ENCODE measurements at regions not wholly inside any gene's neighbourhood (a gene's known extent, or its start where the extent isn't known, plus 50 kb on each side); places are given as distances from the start of the nearest gene placed in this dataset.

- DNase-seq, result no peak
These were observed 51.7 kb upstream of the RTL1 start for GRCh38 chr14:100955201-100955600.

DNA sequence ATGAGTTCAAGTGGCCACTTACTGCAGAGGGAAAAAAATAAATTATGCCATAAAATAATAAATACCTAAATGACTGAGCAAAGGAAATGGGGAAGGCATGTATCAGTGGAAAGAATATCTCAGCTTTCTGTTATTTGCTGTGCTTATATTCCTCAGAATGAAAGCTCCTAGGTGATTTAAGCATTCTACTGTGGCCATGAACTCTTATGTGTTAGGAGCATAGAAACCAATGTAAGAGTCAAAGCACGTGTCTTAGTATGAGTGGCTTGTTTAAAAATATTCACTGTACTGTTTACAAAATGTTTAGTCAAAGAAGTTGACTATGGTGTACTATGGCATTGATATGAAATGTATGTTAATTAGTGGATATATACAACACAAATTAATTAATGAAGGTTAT is 59.0 kb upstream of the RTL1 start:
- no peak for DNase-seq

GRCh38 chr14:100965296-100965695 is 61.8 kb upstream of the RTL1 start:
- DNase-seq, result no peak

- no peak for DNase-seq
These were observed 63.7 kb upstream of the RTL1 start for GRCh38 chr14:100967178-100967577.

DNA sequence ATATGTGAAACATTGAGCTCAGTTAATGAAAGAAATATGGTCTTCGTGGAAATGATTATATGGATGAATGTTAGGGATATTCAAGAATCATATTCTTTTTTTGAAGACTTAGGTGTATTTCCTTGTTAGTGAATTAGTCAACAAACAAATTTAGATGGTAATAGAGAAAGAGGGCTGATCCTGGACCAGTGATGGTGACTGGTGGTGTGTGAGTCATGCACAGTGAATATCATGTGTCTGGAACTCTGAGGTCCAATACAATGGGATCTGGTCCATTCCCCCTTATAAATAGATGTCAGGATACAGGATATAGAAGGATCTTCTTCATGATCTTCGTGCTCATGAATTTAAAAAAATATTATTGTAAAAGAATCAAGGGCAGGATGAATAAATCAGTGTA is 64.4 kb upstream of the RTL1 start:
- no peak for DNase-seq

GRCh38 chr14:100972118-100972897 is 68.8 kb upstream of the RTL1 start:
- no peak for DNase-seq

DNA sequence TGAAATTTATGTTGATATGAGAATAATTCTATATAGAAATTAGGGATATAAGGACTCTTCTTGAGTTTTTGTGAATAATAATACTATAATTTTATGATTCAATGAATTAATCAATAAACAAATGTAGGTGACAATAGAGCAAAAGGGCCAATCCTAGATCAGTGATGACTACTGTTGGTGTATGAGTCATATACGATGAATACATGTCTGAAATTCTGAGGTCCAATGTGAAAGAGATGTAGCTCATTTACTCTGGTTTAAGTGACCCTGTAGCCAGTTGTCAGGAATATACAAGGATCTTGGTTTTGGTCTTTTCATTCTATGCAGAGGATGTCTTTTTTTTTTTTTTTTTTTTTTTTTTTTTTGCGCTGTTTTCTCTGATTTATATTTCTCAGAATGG is 72.1 kb upstream of the RTL1 start:
- no peak for DNase-seq

- DNase-seq, result no peak
These were observed 75.6 kb upstream of the RTL1 start for GRCh38 chr14:100979079-100979478.

GRCh38 chr14:100979780-100980179 is 76.3 kb upstream of the RTL1 start:
- DNase-seq, result no peak

DNA sequence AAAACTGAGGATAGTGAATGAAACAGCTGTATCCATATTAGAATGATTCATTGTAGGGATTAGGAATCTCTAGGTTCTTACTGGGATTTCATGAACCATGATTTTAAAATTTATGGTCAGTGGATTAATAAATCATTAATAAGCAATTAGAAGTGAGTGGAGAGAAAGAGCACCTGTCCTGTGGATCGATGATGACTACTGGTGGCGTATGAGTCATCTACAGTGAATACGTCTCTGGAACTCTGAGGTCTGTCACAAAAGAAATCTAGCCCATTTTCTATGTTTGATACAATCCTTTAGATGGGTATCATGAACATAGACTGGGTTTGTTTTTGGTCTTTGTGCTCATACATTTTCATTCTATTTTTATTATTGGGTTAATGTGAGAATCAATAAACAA is 77.3 kb upstream of the RTL1 start:
- DNase-seq, result no peak

DNA sequence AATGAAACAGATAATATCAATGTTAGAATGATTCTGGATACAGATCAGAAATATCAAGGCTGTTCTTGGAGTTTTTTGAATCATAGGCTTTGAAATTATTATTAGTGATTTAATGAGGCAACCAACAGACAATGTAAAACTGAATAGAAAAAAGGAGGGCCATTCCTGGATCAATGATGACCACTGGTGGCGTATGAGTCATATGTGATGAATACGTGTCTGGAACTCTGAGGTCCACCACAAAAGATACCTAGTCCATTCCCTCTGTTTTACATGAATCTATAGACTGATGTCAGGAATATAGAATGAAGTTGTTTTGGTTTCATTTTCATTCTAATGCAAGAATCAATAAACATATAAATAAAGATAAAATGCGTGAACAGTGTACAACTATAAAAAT is 78.3 kb upstream of the RTL1 start:
- DNase-seq, result no peak

DNA sequence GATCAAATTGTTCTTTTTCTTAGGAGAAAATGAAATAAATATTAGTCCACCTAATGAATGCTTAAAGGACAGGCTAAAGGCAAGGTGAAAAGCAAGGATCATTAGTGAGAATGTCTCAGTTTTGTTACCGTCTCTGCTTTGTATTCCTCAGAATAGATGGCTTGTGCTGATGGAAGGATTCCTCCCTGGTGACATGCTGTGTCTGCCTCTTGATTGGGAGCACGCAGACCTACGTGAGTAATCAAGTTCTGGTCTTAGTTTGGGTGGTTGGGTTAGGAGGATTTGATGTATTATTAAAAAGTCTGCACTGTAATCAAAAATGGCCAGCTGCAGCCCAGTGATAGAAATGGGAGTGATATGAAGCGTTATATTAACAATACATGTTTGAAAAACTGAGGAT is 78.8 kb upstream of the RTL1 start:
- DNase-seq, result no peak

- DNase-seq, result no peak
These were observed 79.2 kb upstream of the RTL1 start for GRCh38 chr14:100982762-100983161.

GRCh38 chr14:100983710-100984109 is 80.2 kb upstream of the RTL1 start:
- no peak for DNase-seq

- no peak for DNase-seq
These were observed 84.5 kb upstream of the RTL1 start for GRCh38 chr14:100988011-100988410.

GRCh38 chr14:100988411-100988900 is 84.9 kb upstream of the RTL1 start:
- DNase-seq, result no peak

DNA sequence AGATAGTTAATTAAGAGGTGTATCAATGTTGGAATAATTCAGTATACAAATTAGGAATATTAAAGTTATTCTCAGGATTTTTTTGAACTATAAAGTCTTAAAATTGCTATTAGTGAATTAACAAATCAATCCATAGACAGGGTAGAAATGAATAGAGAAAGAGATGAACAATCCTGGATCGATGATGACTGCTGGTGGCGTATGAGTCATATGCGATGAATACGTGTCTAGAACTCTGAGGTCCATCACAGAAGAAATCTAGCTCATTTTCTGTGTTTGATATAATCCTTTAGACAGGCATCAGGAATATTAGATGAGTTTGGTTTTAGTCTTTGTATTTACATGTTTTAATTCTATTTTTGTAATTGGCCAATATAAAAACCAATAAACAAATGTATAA is 85.4 kb upstream of the RTL1 start:
- DNase-seq, result no peak

DNA sequence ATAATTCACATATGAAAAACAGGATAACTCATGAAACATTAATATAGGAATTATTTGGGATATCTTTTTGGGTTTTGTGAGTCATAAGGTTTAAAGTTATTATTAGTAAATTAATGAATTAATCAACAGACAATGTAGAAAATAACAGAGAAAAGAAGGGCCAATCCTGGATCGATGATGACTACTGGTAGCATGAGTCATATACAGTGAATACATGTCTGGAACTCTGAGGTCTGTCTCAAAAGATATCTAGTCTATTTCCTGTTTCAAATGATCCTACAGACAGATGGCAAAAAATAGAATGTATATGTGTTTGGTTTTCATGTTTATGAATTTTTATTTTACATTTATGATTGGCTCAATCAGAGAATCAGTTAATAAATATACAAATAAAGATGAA is 86.4 kb upstream of the RTL1 start:
- no peak for DNase-seq

DNA sequence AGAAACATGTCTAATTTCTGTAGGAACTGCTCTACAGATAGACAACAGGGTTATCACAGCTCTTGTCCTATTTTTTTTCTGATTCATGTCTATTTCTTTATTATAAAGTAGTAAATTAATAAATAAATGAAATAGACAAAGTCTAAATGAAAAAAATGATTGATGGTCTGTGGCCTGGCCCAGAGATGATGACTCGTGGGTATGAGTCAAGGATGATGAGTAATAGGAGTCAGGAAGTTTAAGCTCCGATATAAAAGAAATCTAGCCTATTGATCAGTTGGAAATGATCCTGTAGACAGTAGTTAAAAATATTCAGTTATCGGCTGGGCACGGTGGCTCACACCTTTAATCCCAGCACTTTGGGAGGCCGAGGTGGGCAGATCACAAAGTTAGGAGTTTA is 90.6 kb upstream of the RTL1 start:
- DNase-seq, result no peak

GRCh38 chr14:100994756-100995330 is 91.3 kb upstream of the RTL1 start:
- no peak for DNase-seq

- no peak for DNase-seq
These were observed 97.3 kb upstream of the RTL1 start for GRCh38 chr14:101000711-101001250.

GRCh38 chr14:101001311-101002069 is 98.0 kb upstream of the RTL1 start:
- DNase-seq, result no peak

DNA sequence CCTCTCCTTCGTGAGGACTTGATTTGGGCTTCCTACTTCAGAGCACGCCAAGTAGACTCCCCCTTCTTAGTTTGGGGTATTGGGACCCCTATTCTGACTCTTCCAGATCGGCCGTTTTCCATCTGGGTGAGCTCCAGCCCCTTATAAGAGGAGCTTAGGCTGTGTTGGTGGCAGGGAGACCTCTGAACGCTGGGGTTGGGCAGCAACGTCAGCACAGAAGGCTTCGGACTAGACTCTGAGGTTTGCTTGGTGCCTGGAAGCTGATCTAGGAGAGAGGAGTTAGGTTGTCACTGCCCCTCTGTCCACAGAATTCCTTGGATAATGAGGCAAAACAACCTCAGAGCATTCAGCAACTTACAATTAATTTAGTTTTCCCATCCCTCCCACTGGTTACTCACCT is 99.2 kb upstream of the RTL1 start:
- DNase-seq, result no peak

DNA sequence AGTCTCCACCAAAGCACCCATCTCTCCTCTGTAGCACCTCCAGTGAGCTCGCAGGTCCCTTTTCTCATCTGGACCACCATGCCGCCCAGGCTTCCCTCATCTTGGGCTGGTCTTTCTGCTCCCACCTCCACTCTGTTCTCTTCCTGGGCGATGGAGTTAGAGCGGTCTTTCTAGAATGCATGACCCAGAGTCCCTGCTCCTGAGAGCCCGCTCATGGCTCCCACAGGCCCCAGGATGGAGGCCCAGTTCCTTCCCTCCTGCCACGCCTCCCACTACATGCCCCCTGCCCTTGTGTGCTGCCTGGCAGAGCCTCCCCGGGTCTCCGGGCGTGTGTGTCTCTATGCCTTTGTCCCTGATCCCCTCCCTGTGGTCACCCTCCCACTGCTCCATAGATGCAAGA is 100.7 kb upstream of the RTL1 start:
- no peak for DNase-seq
